ENCODE measurements at regions not wholly inside any gene's neighbourhood (a gene's known extent, or its start where the extent isn't known, plus 50 kb on each side); places are given as distances from the start of the nearest gene placed in this dataset.

DNA sequence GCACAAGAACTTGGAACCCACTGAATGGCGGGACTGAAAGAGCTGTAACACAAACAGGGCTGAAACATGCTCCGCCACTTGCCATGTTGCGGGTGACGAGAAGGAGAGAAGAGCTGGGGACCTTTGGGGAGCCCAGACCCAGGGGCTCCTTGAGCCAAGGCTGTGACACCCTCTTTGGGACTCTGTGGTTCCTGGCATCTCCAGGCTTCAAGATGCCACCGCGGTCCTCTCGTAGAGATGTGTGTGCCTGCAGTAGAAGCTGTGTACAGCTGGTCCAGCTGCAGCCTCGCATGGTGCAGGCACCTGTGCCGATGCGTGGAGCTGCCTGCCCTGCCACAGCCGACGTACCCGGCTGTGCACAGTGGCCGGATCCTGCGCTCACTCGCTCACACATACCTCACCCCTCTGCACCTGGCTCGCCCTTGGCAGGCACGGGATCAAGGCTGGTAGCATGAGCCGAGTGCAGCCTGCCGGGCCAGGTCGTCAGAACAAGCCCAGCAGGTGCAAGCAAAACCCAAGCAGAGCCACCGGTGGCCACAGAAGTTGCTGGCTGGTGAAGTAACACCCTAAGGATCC, 1385.8 kb downstream of the PCDH9 start:
- POLR2A ChIA-PET = no interaction called here
- H3K36me3 ChIP-seq (ENCODE audit: control insufficient read depth in 2 of 2, insufficient read depth in 2 of 2, low read length in 1 of 2) = no peaks in the 10 kb centered on the region
- ATAC-seq (no peak), DNase-seq (ENCODE audit: low read depth, low spot score) (no peak), FAIRE-seq (no peak)
- BruUV-seq (replicated peaks) = no TSS peak
- RAD21 ChIA-PET (ENCODE audit: unreplicated experiment) = interaction anchor here (0.6 kb wide), 1 partner anchor 1133 kb away, joined by 3 read pairs; no protein-coding TSS in a partner anchor
- TF ChIP-seq, protein P1, sequence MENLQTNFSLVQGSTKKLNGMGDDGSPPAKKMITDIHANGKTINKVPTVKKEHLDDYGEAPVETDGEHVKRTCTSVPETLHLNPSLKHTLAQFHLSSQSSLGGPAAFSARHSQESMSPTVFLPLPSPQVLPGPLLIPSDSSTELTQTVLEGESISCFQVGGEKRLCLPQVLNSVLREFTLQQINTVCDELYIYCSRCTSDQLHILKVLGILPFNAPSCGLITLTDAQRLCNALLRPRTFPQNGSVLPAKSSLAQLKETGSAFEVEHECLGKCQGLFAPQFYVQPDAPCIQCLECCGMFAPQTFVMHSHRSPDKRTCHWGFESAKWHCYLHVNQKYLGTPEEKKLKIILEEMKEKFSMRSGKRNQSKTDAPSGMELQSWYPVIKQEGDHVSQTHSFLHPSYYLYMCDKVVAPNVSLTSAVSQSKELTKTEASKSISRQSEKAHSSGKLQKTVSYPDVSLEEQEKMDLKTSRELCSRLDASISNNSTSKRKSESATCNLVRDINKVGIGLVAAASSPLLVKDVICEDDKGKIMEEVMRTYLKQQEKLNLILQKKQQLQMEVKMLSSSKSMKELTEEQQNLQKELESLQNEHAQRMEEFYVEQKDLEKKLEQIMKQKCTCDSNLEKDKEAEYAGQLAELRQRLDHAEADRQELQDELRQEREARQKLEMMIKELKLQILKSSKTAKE (IDR thresholded peaks at IDR 0.05; ENCODE audit: low read depth, poor library complexity, severe bottlenecking) = no peak
- TF ChIP-seq MYB (IDR thresholded peaks at IDR 0.05; ENCODE audit: borderline replicate concordance, low read depth, low read length) (no peak), ESRRA (IDR thresholded peaks at IDR 0.05; ENCODE audit: low read length) (no peak), ZNF24 (IDR thresholded peaks at IDR 0.05) (no peak), RFX5 (IDR thresholded peaks at IDR 0.05; ENCODE audit: low read depth, low read length) (no peak), POU2F2 (IDR thresholded peaks at IDR 0.05; ENCODE audit: borderline replicate concordance, low read depth, low read length) (no peak), CEBPB (IDR thresholded peaks at IDR 0.05; ENCODE audit: borderline replicate concordance in 1 of 2, low read depth in 2 of 2, low read length in 2 of 2) (no peak), STAT1 (conservative IDR thresholded peaks at IDR 0.05) (no peak)
- TF ChIP-seq, protein P2, sequence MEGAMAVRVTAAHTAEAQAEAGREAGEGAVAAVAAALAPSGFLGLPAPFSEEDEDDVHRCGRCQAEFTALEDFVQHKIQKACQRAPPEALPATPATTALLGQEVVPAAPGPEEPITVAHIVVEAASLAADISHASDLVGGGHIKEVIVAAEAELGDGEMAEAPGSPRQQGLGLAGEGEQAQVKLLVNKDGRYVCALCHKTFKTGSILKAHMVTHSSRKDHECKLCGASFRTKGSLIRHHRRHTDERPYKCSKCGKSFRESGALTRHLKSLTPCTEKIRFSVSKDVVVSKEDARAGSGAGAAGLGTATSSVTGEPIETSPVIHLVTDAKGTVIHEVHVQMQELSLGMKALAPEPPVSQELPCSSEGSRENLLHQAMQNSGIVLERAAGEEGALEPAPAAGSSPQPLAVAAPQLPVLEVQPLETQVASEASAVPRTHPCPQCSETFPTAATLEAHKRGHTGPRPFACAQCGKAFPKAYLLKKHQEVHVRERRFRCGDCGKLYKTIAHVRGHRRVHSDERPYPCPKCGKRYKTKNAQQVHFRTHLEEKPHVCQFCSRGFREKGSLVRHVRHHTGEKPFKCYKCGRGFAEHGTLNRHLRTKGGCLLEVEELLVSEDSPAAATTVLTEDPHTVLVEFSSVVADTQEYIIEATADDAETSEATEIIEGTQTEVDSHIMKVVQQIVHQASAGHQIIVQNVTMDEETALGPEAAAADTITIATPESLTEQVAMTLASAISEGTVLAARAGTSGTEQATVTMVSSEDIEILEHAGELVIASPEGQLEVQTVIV (IDR thresholded peaks at IDR 0.05; ENCODE audit: borderline replicate concordance, partially characterized antibody) = no peak
- TF ChIP-seq, protein P3, sequence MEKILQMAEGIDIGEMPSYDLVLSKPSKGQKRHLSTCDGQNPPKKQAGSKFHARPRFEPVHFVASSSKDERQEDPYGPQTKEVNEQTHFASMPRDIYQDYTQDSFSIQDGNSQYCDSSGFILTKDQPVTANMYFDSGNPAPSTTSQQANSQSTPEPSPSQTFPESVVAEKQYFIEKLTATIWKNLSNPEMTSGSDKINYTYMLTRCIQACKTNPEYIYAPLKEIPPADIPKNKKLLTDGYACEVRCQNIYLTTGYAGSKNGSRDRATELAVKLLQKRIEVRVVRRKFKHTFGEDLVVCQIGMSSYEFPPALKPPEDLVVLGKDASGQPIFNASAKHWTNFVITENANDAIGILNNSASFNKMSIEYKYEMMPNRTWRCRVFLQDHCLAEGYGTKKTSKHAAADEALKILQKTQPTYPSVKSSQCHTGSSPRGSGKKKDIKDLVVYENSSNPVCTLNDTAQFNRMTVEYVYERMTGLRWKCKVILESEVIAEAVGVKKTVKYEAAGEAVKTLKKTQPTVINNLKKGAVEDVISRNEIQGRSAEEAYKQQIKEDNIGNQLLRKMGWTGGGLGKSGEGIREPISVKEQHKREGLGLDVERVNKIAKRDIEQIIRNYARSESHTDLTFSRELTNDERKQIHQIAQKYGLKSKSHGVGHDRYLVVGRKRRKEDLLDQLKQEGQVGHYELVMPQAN (conservative IDR thresholded peaks at IDR 0.05) = no peak
- TF ChIP-seq, protein P4, sequence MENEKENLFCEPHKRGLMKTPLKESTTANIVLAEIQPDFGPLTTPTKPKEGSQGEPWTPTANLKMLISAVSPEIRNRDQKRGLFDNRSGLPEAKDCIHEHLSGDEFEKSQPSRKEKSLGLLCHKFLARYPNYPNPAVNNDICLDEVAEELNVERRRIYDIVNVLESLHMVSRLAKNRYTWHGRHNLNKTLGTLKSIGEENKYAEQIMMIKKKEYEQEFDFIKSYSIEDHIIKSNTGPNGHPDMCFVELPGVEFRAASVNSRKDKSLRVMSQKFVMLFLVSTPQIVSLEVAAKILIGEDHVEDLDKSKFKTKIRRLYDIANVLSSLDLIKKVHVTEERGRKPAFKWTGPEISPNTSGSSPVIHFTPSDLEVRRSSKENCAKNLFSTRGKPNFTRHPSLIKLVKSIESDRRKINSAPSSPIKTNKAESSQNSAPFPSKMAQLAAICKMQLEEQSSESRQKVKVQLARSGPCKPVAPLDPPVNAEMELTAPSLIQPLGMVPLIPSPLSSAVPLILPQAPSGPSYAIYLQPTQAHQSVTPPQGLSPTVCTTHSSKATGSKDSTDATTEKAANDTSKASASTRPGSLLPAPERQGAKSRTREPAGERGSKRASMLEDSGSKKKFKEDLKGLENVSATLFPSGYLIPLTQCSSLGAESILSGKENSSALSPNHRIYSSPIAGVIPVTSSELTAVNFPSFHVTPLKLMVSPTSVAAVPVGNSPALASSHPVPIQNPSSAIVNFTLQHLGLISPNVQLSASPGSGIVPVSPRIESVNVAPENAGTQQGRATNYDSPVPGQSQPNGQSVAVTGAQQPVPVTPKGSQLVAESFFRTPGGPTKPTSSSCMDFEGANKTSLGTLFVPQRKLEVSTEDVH (IDR thresholded peaks at IDR 0.05; ENCODE audit: low read depth, partially characterized antibody) = no peak
- H3K9ac ChIP-seq (ENCODE audit: control insufficient read depth, insufficient read depth, low read length) = no peak overlapping the region
- intact Hi-C loops (cut with micrococcal nuclease; ENCODE audit: unreplicated experiment) (no loop called here), in situ Hi-C loops (cut with MboI) (no loop called here)
- SMC1A ChIA-PET (ENCODE audit: uncharacterized antibody, unreplicated experiment) = no interaction called here
- H3K79me2 ChIP-seq (ENCODE audit: control insufficient read depth, insufficient read depth, low read length) = no peaks in the 10 kb centered on the region
- no peaks in the 10 kb centered on the region for H3K4me1 ChIP-seq (ENCODE audit: control insufficient read depth, insufficient read depth, low read length)
- H3K27ac ChIP-seq (ENCODE audit: control insufficient read depth, insufficient read depth) = no peak overlapping the region
- CTCF ChIA-PET = no interaction called here
- WGBS (ENCODE audit: insufficient coverage, insufficient replicate concordance, low lambda C conversion rate, missing lambda C conversion rate) = 35% methylated on average over 22 of the region's 22 CpGs
- no peak overlapping the region for H3K4me3 ChIP-seq
- H3K9me3 ChIP-seq (replicated peaks; ENCODE audit: control insufficient read depth, insufficient read depth, low read length) = no peaks in the 10 kb centered on the region
- H2AFZ ChIP-seq (ENCODE audit: control insufficient read depth, low read depth, low read length) = no peak overlapping the region
- no peaks in the 10 kb centered on the region for H4K20me1 ChIP-seq (ENCODE audit: control insufficient read depth, insufficient read depth)
- no peak overlapping the region for H3K4me2 ChIP-seq (ENCODE audit: control insufficient read depth, insufficient read depth)
- H3K27me3 ChIP-seq (replicated peaks in 1 of 2; ENCODE audit: control insufficient read depth in 2 of 2, insufficient read depth in 2 of 2, low read length in 1 of 2) = no peaks in the 10 kb centered on the region; a peak in 1 of 4 replicates
